IMR-90 (cell line): ENCODE measurements at regions not wholly inside any gene's neighbourhood (a gene's known extent, or its start where the extent isn't known, plus 50 kb on each side); places are given as distances from the start of the nearest gene placed in this dataset.
"Not testable (repeated sequence)": the region's sequence is repeated elsewhere in the genome, so short reads cannot be mapped to it uniquely, and the experiment has no call there.

Source experiments
- ATAC-seq: fragments of 200-7000 bp; cut with Tn5 transposase; 2 replicates; pipeline ENCODE4 v1.9.1; 2020; ENCODE audit warnings: low read depth, mild to moderate bottlenecking, moderate library complexity
- BruUV-seq: library from RNA; stranded (reverse); fragments of 400-500 nt; replicated peaks from 2 replicates; lab custom pipeline; 2021; lab: Mats Ljungman, UMichigan
- CTCF ChIA-PET: fragments of 300-600 bp; formaldehyde crosslinking; extraction: SDS; loops from one replicate; lab custom pipeline; 2021; ENCODE audit warnings: antibody characterized with exemption; lab: Yijun Ruan, JAX
- POLR2A ChIA-PET: fragments of 300-600 bp; sonication (Branson Sonifier 250); formaldehyde crosslinking; loops from one replicate; lab custom pipeline; 2022; ENCODE audit warnings: antibody characterized with exemption; ENCODE audit not compliant: unreplicated experiment; lab: Charles Lee
- DNase-seq: peaks from one replicate; pipeline ENCODE4 v3.0.0; 2013
- H2AFZ ChIP-seq: replicated peaks from 2 replicates; pipeline ENCODE3; 2013; ENCODE audit warnings: low read length, mild to moderate bottlenecking; ENCODE audit not compliant: poor library complexity
- H2AK5ac ChIP-seq: 2 replicates; pipeline ENCODE4 v1.6.1; 2013; ENCODE audit warnings: low read depth, low read length, inconsistent platforms
- H2AK9ac ChIP-seq: replicated peaks from 2 replicates; pipeline ENCODE3; 2013; ENCODE audit warnings: mild to moderate bottlenecking, low read depth, low read length, moderate library complexity; ENCODE audit not compliant: poor library complexity
- H2BK120ac ChIP-seq: 2 replicates; pipeline ENCODE4 v1.6.1; 2013; ENCODE audit warnings: low read depth, low read length, inconsistent platforms
- H2BK15ac ChIP-seq: 3 replicates; pipeline ENCODE4 v1.6.1; 2013; ENCODE audit warnings: low read depth, low read length, inconsistent platforms
- H2BK20ac ChIP-seq: 2 replicates; pipeline ENCODE4 v1.6.1; 2013; ENCODE audit warnings: low read depth, mild to moderate bottlenecking, inconsistent platforms, low read length, moderate library complexity
- H2BK5ac ChIP-seq: 2 replicates; pipeline ENCODE4 v1.6.1; 2013; ENCODE audit warnings: mild to moderate bottlenecking, low read depth, low read length, inconsistent platforms; ENCODE audit not compliant: poor library complexity, severe bottlenecking
- H3K14ac ChIP-seq: replicated peaks from 2 replicates; pipeline ENCODE4 v1.6.1; 2013; ENCODE audit warnings: low read depth, low read length, inconsistent platforms
- H3K18ac ChIP-seq: 2 replicates; pipeline ENCODE4 v1.6.1; 2013; ENCODE audit warnings: low read depth, low read length, control low read depth
- H3K23ac ChIP-seq: 2 replicates; pipeline ENCODE4 v1.6.1; 2013; ENCODE audit warnings: low read depth, low read length, inconsistent platforms
- H3K27ac ChIP-seq: 2 replicates; pipeline ENCODE4 v1.5.1; 2013; ENCODE audit warnings: mild to moderate bottlenecking, control low read depth, low read length; ENCODE audit not compliant: insufficient read depth
- H3K27me3 ChIP-seq: 2 replicates; pipeline ENCODE4 v1.6.1; 2013; ENCODE audit warnings: low read length; ENCODE audit not compliant: control insufficient read depth, insufficient read depth
- H3K36me3 ChIP-seq: 2 replicates; pipeline ENCODE4 v1.6.1; 2013; ENCODE audit warnings: low read length, mixed read lengths; ENCODE audit not compliant: control insufficient read depth, insufficient read depth
- H3K4ac ChIP-seq: 2 replicates; pipeline ENCODE4 v1.6.1; 2013; ENCODE audit warnings: low read depth, low read length, inconsistent platforms
- H3K4me1 ChIP-seq: 2 replicates; pipeline ENCODE4 v1.6.1; 2013; ENCODE audit warnings: low read length, mixed read lengths; ENCODE audit not compliant: control insufficient read depth, insufficient read depth
- H3K4me2 ChIP-seq: 2 replicates; pipeline ENCODE4 v1.6.1; 2013; ENCODE audit warnings: low read depth, mild to moderate bottlenecking, control low read depth, low read length, moderate library complexity
- H3K4me3 ChIP-seq: 2 replicates; pipeline ENCODE4 v1.5.1; 2013; ENCODE audit warnings: low read depth, mild to moderate bottlenecking, control low read depth, low read length, moderate library complexity; ENCODE audit not compliant: insufficient read depth
- H3K56ac ChIP-seq: 2 replicates; pipeline ENCODE4 v1.6.1; 2013; ENCODE audit warnings: low read length, inconsistent platforms; ENCODE audit not compliant: insufficient read depth; ENCODE audit errors: extremely low read depth
- H3K79me1 ChIP-seq, 2 experiments: 2 replicates each; pipeline ENCODE4 v1.6.1; 2013; ENCODE audit warnings: low read length in 2 of 2, inconsistent platforms in 1 of 2, low read depth in 1 of 2
- H3K9ac ChIP-seq: 2 replicates; pipeline ENCODE4 v1.6.1; 2013; ENCODE audit warnings: low read depth, low read length, control low read depth
- H3K9me1 ChIP-seq: 2 replicates; pipeline ENCODE4 v1.6.1; 2013; ENCODE audit warnings: low read length, inconsistent platforms; ENCODE audit not compliant: insufficient read depth
- H3K9me3 ChIP-seq: 2 replicates; pipeline ENCODE4 v1.6.1; 2013; ENCODE audit warnings: low read length; ENCODE audit not compliant: control insufficient read depth, insufficient read depth
- H4K20me1 ChIP-seq: 2 replicates; pipeline ENCODE4 v1.6.1; 2013; ENCODE audit warnings: low read length, inconsistent platforms; ENCODE audit not compliant: insufficient read depth
- H4K5ac ChIP-seq: 2 replicates; pipeline ENCODE4 v1.6.1; 2013; ENCODE audit warnings: mild to moderate bottlenecking, low read depth, low read length, control low read depth
- H4K8ac ChIP-seq, 2 experiments: 2 replicates each; pipeline ENCODE4 v1.6.1; 2013; ENCODE audit warnings: low read depth in 2 of 2, low read length in 2 of 2, control low read depth in 1 of 2, inconsistent platforms in 1 of 2
- H4K91ac ChIP-seq: 2 replicates; pipeline ENCODE4 v1.6.1; 2013; ENCODE audit warnings: low read depth, low read length, inconsistent platforms; ENCODE audit not compliant: insufficient read depth
- WGBS, 2 experiments: methylation state at CpG; one replicate each; pipeline versions ENCODE4 v1.1.5 to v1.1.7; 2013; ENCODE audit warnings: missing lambda C conversion rate in 2 of 2; ENCODE audit not compliant: insufficient read length in 1 of 2; ENCODE audit errors: extremely low coverage in 2 of 2; 5-methylcytosine and 5-hydroxymethylcytosine counted together
- dilution Hi-C: fragments of 300-500 bp; cut with HindIII; formaldehyde crosslinking; loops from one replicate; pipeline ENCODE4 v1.14.3; 2018; ENCODE audit warnings: low sequenced_read_pairs; ENCODE audit not compliant: unreplicated experiment
- in situ Hi-C: fragments of 300-500 bp; cut with MboI; formaldehyde crosslinking; loops from 3 replicates; pipeline ENCODE4 v1.14.3; 2019; ENCODE audit warnings: low sequenced_read_pairs, inconsistent platforms, mixed read lengths
- intact Hi-C: fragments of 100-400 bp; cut with micrococcal nuclease; formaldehyde crosslinking; loops from 2 replicates; pipeline ENCODE4 v1.10.0; 2022

GRCh38 chr17:30594953-30595371, 117.8 kb downstream of the GOSR1 start:
- intact Hi-C loops, POLR2A ChIA-PET: not testable (repeated sequence)

More at GRCh38 chr17:30594953-30595371, 117.8 kb downstream of the GOSR1 start:
- H3K4me1 ChIP-seq, H2BK15ac ChIP-seq, H3K56ac ChIP-seq, H4K20me1 ChIP-seq, H2AK9ac ChIP-seq, H4K8ac ChIP-seq, H3K79me1 ChIP-seq, H3K18ac ChIP-seq, H3K4me2 ChIP-seq, CTCF ChIA-PET, H3K4ac ChIP-seq, H3K14ac ChIP-seq, H4K5ac ChIP-seq, H2BK5ac ChIP-seq, H2AK5ac ChIP-seq, DNase-seq, H4K91ac ChIP-seq, H3K23ac ChIP-seq, in situ Hi-C loops, H3K4me3 ChIP-seq, dilution Hi-C loops, H3K36me3 ChIP-seq, H2BK20ac ChIP-seq, ATAC-seq, H2AFZ ChIP-seq, H3K9me3 ChIP-seq, H2BK120ac ChIP-seq, H3K27me3 ChIP-seq, BruUV-seq, H3K27ac ChIP-seq, H3K9me1 ChIP-seq, H3K9ac ChIP-seq: not testable (repeated sequence)
- no CpG with 5 or more reads among the region's 10 CpGs for WGBS, 2 experiments
